Liver (tissue), 3 donors: ENCODE measurements at regions not wholly inside any gene's neighbourhood (a gene's known extent, or its start where the extent isn't known, plus 50 kb on each side); places are given as distances from the start of the nearest gene placed in this dataset.
"Not testable (repeated sequence)": the region's sequence is repeated elsewhere in the genome, so short reads cannot be mapped to it uniquely, and the experiment has no call there.

Experiments
- EGR1 ChIP-seq, 2 donors: IDR thresholded peaks; 2 replicates each; pipeline ENCODE4 v1.6.1; 2016 to 2018; ENCODE audit warnings: antibody characterized with exemption in 2 of 2, low read depth in 2 of 2
- GABPA ChIP-seq, 2 donors: IDR thresholded peaks in 1 of 2; conservative IDR thresholded peaks in 1 of 2; 2 replicates each; pipeline ENCODE4 v1.6.1; 2016; ENCODE audit warnings: antibody characterized with exemption in 2 of 2, mild to moderate bottlenecking in 1 of 2, moderate library complexity in 1 of 2
- HNF4A ChIP-seq, 2 donors: conservative IDR thresholded peaks; 2 replicates each; pipeline ENCODE4 v1.6.1; 2016; ENCODE audit warnings: antibody characterized with exemption in 2 of 2, mild to moderate bottlenecking in 2 of 2
- JUND ChIP-seq, 2 donors: IDR thresholded peaks; 2 replicates each; pipeline ENCODE4 v1.6.1; 2016; ENCODE audit warnings: antibody characterized with exemption in 2 of 2
- RXRA ChIP-seq, 2 donors: IDR thresholded peaks; 2 replicates each; pipeline ENCODE4 v1.6.1; 2017 to 2018; ENCODE audit warnings: antibody characterized with exemption in 2 of 2, mild to moderate bottlenecking in 1 of 2
- SP1 ChIP-seq: IDR thresholded peaks from 2 replicates; pipeline ENCODE4 v1.6.1; 2018; ENCODE audit warnings: antibody characterized with exemption, mild to moderate bottlenecking
- TAF1 ChIP-seq: conservative IDR thresholded peaks from 2 replicates; pipeline ENCODE4 v1.6.1; 2016; ENCODE audit warnings: antibody characterized with exemption, mild to moderate bottlenecking
- YY1 ChIP-seq: IDR thresholded peaks from 2 replicates; pipeline ENCODE4 v1.6.1; 2016; ENCODE audit warnings: antibody characterized with exemption, mild to moderate bottlenecking
- TF ChIP-seq, protein P1 (sequence below): IDR thresholded peaks from 2 replicates; pipeline ENCODE4 v1.6.1; 2016; ENCODE audit warnings: antibody characterized with exemption
- TF ChIP-seq, protein P2 (sequence below): fragments of 150-350 bp; IDR thresholded peaks from 2 replicates; pipeline ENCODE4 v1.5.1; 2017; ENCODE audit warnings: improper control_type of control experiment, low read depth, low read length; ENCODE audit not compliant: missing input control
- TF ChIP-seq, protein P3 (sequence below): IDR thresholded peaks from 2 replicates; pipeline ENCODE4 v1.6.1; 2016; ENCODE audit warnings: antibody characterized with exemption
- TF ChIP-seq, protein P4 (sequence below): IDR thresholded peaks from 2 replicates; pipeline ENCODE4 v1.6.1; 2016; ENCODE audit warnings: antibody characterized with exemption, mild to moderate bottlenecking
- donor health status: healthy.
- donor health status: healthy.

DNA sequence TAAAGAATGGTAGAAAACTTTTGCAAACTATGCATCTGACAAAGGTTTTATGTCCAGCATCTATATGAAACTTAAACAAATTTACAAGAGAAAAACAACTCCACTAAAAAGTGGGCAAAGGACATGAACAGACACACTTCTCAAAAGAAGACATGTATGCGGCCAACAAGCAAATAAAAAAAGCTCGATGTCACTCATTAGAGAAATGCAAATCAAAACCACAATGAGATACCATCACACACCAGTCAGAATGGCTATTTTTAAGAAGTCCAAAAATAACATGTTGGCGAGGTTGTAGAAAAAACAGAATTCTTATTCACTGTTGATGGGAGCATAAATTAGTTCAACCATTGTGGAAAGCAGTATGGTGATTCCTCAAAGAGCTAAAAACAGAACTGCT lies 83.1 kb upstream of the IZUMO3 start:
- TF ChIP-seq, protein P1, sequence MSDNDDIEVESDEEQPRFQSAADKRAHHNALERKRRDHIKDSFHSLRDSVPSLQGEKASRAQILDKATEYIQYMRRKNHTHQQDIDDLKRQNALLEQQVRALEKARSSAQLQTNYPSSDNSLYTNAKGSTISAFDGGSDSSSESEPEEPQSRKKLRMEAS = not testable (repeated sequence)
- TF ChIP-seq, protein P2, sequence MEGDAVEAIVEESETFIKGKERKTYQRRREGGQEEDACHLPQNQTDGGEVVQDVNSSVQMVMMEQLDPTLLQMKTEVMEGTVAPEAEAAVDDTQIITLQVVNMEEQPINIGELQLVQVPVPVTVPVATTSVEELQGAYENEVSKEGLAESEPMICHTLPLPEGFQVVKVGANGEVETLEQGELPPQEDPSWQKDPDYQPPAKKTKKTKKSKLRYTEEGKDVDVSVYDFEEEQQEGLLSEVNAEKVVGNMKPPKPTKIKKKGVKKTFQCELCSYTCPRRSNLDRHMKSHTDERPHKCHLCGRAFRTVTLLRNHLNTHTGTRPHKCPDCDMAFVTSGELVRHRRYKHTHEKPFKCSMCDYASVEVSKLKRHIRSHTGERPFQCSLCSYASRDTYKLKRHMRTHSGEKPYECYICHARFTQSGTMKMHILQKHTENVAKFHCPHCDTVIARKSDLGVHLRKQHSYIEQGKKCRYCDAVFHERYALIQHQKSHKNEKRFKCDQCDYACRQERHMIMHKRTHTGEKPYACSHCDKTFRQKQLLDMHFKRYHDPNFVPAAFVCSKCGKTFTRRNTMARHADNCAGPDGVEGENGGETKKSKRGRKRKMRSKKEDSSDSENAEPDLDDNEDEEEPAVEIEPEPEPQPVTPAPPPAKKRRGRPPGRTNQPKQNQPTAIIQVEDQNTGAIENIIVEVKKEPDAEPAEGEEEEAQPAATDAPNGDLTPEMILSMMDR = not testable (repeated sequence)
- TF ChIP-seq TAF1; HNF4A (conservative IDR thresholded peaks at IDR 0.05); RXRA (IDR thresholded peaks at IDR 0.05); GABPA (IDR thresholded peaks at IDR 0.05 in 1 of 2, conservative IDR thresholded peaks at IDR 0.05 in 1 of 2); EGR1 (IDR thresholded peaks at IDR 0.05; ENCODE audit: low read depth in 2 of 2); YY1; SP1; JUND (IDR thresholded peaks at IDR 0.05): not testable (repeated sequence)
- TF ChIP-seq, protein P3, sequence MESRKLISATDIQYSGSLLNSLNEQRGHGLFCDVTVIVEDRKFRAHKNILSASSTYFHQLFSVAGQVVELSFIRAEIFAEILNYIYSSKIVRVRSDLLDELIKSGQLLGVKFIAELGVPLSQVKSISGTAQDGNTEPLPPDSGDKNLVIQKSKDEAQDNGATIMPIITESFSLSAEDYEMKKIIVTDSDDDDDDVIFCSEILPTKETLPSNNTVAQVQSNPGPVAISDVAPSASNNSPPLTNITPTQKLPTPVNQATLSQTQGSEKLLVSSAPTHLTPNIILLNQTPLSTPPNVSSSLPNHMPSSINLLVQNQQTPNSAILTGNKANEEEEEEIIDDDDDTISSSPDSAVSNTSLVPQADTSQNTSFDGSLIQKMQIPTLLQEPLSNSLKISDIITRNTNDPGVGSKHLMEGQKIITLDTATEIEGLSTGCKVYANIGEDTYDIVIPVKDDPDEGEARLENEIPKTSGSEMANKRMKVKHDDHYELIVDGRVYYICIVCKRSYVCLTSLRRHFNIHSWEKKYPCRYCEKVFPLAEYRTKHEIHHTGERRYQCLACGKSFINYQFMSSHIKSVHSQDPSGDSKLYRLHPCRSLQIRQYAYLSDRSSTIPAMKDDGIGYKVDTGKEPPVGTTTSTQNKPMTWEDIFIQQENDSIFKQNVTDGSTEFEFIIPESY = not testable (repeated sequence)
- TF ChIP-seq, protein P4, sequence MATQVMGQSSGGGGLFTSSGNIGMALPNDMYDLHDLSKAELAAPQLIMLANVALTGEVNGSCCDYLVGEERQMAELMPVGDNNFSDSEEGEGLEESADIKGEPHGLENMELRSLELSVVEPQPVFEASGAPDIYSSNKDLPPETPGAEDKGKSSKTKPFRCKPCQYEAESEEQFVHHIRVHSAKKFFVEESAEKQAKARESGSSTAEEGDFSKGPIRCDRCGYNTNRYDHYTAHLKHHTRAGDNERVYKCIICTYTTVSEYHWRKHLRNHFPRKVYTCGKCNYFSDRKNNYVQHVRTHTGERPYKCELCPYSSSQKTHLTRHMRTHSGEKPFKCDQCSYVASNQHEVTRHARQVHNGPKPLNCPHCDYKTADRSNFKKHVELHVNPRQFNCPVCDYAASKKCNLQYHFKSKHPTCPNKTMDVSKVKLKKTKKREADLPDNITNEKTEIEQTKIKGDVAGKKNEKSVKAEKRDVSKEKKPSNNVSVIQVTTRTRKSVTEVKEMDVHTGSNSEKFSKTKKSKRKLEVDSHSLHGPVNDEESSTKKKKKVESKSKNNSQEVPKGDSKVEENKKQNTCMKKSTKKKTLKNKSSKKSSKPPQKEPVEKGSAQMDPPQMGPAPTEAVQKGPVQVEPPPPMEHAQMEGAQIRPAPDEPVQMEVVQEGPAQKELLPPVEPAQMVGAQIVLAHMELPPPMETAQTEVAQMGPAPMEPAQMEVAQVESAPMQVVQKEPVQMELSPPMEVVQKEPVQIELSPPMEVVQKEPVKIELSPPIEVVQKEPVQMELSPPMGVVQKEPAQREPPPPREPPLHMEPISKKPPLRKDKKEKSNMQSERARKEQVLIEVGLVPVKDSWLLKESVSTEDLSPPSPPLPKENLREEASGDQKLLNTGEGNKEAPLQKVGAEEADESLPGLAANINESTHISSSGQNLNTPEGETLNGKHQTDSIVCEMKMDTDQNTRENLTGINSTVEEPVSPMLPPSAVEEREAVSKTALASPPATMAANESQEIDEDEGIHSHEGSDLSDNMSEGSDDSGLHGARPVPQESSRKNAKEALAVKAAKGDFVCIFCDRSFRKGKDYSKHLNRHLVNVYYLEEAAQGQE = not testable (repeated sequence)
